HCT116 (cell line): ENCODE measurements at regions not wholly inside any gene's neighbourhood (a gene's known extent, or its start where the extent isn't known, plus 50 kb on each side); places are given as distances from the start of the nearest gene placed in this dataset.

Experiments
- ATAC-seq: fragments of 200-7000 bp; cut with Tn5 transposase; 2 replicates; pipeline ENCODE4 v1.9.1; 2020; ENCODE audit warnings: mild to moderate bottlenecking, moderate library complexity
- BruUV-seq: library from RNA; stranded (reverse); fragments of 400-500 nt; replicated peaks from 2 replicates; lab custom pipeline; 2021; lab: Mats Ljungman, UMichigan
- CTCF ChIA-PET: fragments of 300-600 bp; sonication (Branson Sonifier 250); formaldehyde crosslinking; loops from one replicate; lab custom pipeline; 2021; ENCODE audit warnings: antibody characterized with exemption; lab: Charles Lee
- POLR2A ChIA-PET: fragments of 300-600, 350-600 bp; sonication (Branson Sonifier 250); formaldehyde crosslinking; loops from one replicate; lab custom pipeline; 2021; ENCODE audit warnings: antibody characterized with exemption; lab: Charles Lee
- RAD21 ChIA-PET, 2 experiments: fragments of 300-600 bp; sonication (Branson Sonifier 250); formaldehyde crosslinking; loops; one replicate each; lab custom pipeline; 2023; ENCODE audit warnings: low total read pairs in 2 of 2; ENCODE audit not compliant: uncharacterized antibody in 2 of 2, unreplicated experiment in 2 of 2, low non-redundant PET in 1 of 2; lab: Charles Lee
- DNase-seq: peaks from one replicate; pipeline ENCODE4 v3.0.0-alpha.2; 2010; ENCODE audit warnings: low read depth, low spot score
- H2AFZ ChIP-seq: fragments of 200-600 bp; shearing (Covaris generic), sonication (generic); 2 replicates; pipeline ENCODE4 v1.6.1; 2017; ENCODE audit warnings: low read depth, mixed run types, mixed read lengths, antibody characterized with exemption, low read length; ENCODE audit not compliant: poor library complexity, severe bottlenecking
- H3K27ac ChIP-seq: 2 replicates; pipeline ENCODE4 v1.5.1; 2012; ENCODE audit warnings: low read depth, low read length
- H3K27me3 ChIP-seq: fragments of 200-600 bp; sonication (generic); 2 replicates; pipeline ENCODE4 v1.6.1; 2016; ENCODE audit warnings: mixed run types, low read length, mixed read lengths; ENCODE audit not compliant: insufficient read depth
- H3K36me3 ChIP-seq, 2 experiments: fragments of 200-500 bp in 1 of 2; fragments of 200-600 bp in 1 of 2; sonication (Bioruptor generic) in 1 of 2; sonication (generic) in 1 of 2; 2 replicates each; pipeline versions ENCODE4 v1.5.1 to v1.6.1; 2014 to 2016; ENCODE audit warnings: low read length in 2 of 2, inconsistent platforms in 1 of 2, mixed read lengths in 1 of 2, mixed run types in 1 of 2; ENCODE audit not compliant: insufficient read depth in 2 of 2, control insufficient read depth in 1 of 2
- H3K4me1 ChIP-seq, 2 experiments: fragments of 200-600 bp in 1 of 2; sonication (generic) in 1 of 2; 2 replicates each; pipeline versions ENCODE4 v1.5.1 to v1.6.1; 2012 to 2017; ENCODE audit warnings: low read length in 2 of 2, inconsistent platforms in 1 of 2, mild to moderate bottlenecking in 1 of 2, mixed read lengths in 1 of 2, mixed run types in 1 of 2, moderate library complexity in 1 of 2; ENCODE audit not compliant: insufficient read depth in 2 of 2, control insufficient read depth in 1 of 2
- H3K4me2 ChIP-seq: fragments of 200-600 bp; sonication (generic); 2 replicates; pipeline ENCODE4 v1.6.1; 2017; ENCODE audit warnings: mixed run types, low read length, mixed read lengths
- H3K4me3 ChIP-seq, 2 experiments: fragments of 200-600 bp in 1 of 2; sonication (generic) in 1 of 2; replicated peaks in 1 of 2; 2 replicates each; pipeline ENCODE4 v1.5.1; 2011 to 2016; ENCODE audit warnings: low read length in 2 of 2, control low read depth in 1 of 2, low read depth in 1 of 2, mild to moderate bottlenecking in 1 of 2, mixed read lengths in 1 of 2, mixed run types in 1 of 2
- H3K79me2 ChIP-seq: fragments of 200-600 bp; sonication (generic); 2 replicates; pipeline ENCODE4 v1.6.1; 2017; ENCODE audit warnings: mild to moderate bottlenecking, mixed run types, low read length, moderate library complexity, mixed read lengths; ENCODE audit not compliant: insufficient read depth
- H3K9ac ChIP-seq: fragments of 200-600 bp; sonication (generic); 2 replicates; pipeline ENCODE4 v1.6.1; 2016; ENCODE audit warnings: low read length, mixed read lengths
- H3K9me2 ChIP-seq: fragments of 200-600 bp; sonication (generic), shearing (Covaris generic); 2 replicates; pipeline ENCODE4 v1.6.1; 2017; ENCODE audit warnings: mixed run types, mild to moderate bottlenecking, moderate library complexity; ENCODE audit not compliant: insufficient read depth
- H3K9me3 ChIP-seq, 2 experiments: fragments of 200-500 bp in 1 of 2; fragments of 200-600 bp in 1 of 2; sonication (Bioruptor generic) in 1 of 2; sonication (generic) in 1 of 2; 2 replicates each; pipeline ENCODE4 v1.6.1; 2014 to 2017; ENCODE audit warnings: low read length in 2 of 2, mixed read lengths in 2 of 2, inconsistent platforms in 1 of 2, low read depth in 1 of 2, mild to moderate bottlenecking in 1 of 2, mixed run types in 1 of 2, moderate library complexity in 1 of 2; ENCODE audit not compliant: control insufficient read depth in 1 of 2, insufficient read depth in 1 of 2
- H4K20me1 ChIP-seq: fragments of 200-600 bp; sonication (generic), shearing (Covaris generic); 2 replicates; pipeline ENCODE4 v1.6.1; 2017; ENCODE audit warnings: mixed run types, mild to moderate bottlenecking, moderate library complexity; ENCODE audit not compliant: insufficient read depth
- CBX3 ChIP-seq: IDR thresholded peaks from 2 replicates; pipeline ENCODE4 v1.6.1; 2012; ENCODE audit warnings: low read depth
- EGR1 ChIP-seq: IDR thresholded peaks from 2 replicates; pipeline ENCODE4 v1.6.1; 2012; ENCODE audit warnings: low read depth
- ELF1 ChIP-seq: IDR thresholded peaks from 2 replicates; pipeline ENCODE4 v1.6.1; 2012; ENCODE audit warnings: low read depth, borderline replicate concordance
- JUND ChIP-seq: IDR thresholded peaks from 2 replicates; pipeline ENCODE4 v1.6.1; 2012
- POLR2AphosphoS5 ChIP-seq: IDR thresholded peaks from 2 replicates; pipeline ENCODE4 v1.6.1; 2011; ENCODE audit warnings: mild to moderate bottlenecking, low read depth, low read length, moderate library complexity
- SRF ChIP-seq: IDR thresholded peaks from 2 replicates; pipeline ENCODE4 v1.6.1; 2012; ENCODE audit warnings: low read depth
- TCF7L2 ChIP-seq: IDR thresholded peaks from 2 replicates; pipeline ENCODE4 v1.7.0; 2011; ENCODE audit warnings: borderline replicate concordance, inconsistent platforms; ENCODE audit not compliant: insufficient read depth, insufficient read length; ENCODE audit errors: extremely low read depth
- YY1 ChIP-seq: IDR thresholded peaks from 2 replicates; pipeline ENCODE4 v1.6.1; 2011; ENCODE audit warnings: low read length, low read depth, moderate library complexity, mild to moderate bottlenecking; ENCODE audit not compliant: insufficient replicate concordance; ENCODE audit errors: extremely low read depth
- ZNF274 ChIP-seq: fragments of 200-500 bp; sonication (Bioruptor generic); IDR thresholded peaks from 2 replicates; pipeline ENCODE4 v1.6.1; 2014; ENCODE audit warnings: mild to moderate bottlenecking, low read depth, low read length, inconsistent platforms
- intact Hi-C: fragments of 100-400 bp; cut with micrococcal nuclease; formaldehyde crosslinking; loops from 2 replicates; pipeline ENCODE4 v1.10.0; 2022
- TF ChIP-seq, protein P1 (sequence below): IDR thresholded peaks from 2 replicates; pipeline ENCODE4 v1.6.1; 2012
- TF ChIP-seq, protein P2 (sequence below): IDR thresholded peaks from 2 replicates; pipeline ENCODE4 v1.6.1; 2012
- TF ChIP-seq, protein P3 (sequence below): IDR thresholded peaks from 2 replicates; pipeline ENCODE4 v1.6.1; 2012; ENCODE audit warnings: low read depth
- TF ChIP-seq, protein P4 (sequence below): IDR thresholded peaks from 2 replicates; pipeline ENCODE4 v1.6.1; 2011; ENCODE audit warnings: mild to moderate bottlenecking, low read length, moderate library complexity; ENCODE audit not compliant: insufficient replicate concordance; ENCODE audit errors: extremely low read depth

DNA sequence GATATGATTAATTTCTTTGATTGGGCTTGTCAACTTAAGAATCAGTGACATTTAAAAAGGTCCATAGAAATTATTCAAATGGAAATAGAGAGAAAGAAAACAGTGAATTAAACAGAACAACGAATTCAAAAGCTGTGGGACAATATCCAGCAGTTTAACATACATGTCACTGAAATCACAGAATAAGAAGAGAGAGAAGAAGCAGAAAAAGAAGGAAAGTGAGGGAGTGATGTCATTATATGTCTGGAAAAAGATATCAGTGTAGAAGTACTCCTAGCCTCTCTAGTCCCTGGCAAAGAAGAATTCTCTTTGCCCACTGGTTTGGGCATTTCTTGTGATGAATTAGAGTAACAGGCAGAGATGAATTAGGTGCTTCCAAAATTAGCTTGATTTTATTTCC is 109.2 kb upstream of the ABCA1 start:
- no peaks in the 10 kb centered on the region for H3K9me3 ChIP-seq
- no peaks in the 10 kb centered on the region for H4K20me1 ChIP-seq
- TF ChIP-seq SRF, result no peak
- TF ChIP-seq JUND, result no peak
- H3K79me2 ChIP-seq, result no peaks in the 10 kb centered on the region
- RAD21 ChIA-PET, result no interaction called here
- BruUV-seq, result no TSS peak
- no peak overlapping the region for H3K27ac ChIP-seq
- no peak overlapping the region for H3K4me2 ChIP-seq
- H3K9ac ChIP-seq, result no peak overlapping the region
- intact Hi-C loops, result no loop called here
- H3K36me3 ChIP-seq, result no peaks in the 10 kb centered on the region
- ATAC-seq (no peak), DNase-seq (no peak)
- no peak overlapping the region for H2AFZ ChIP-seq
- CTCF ChIA-PET, result no interaction called here
- POLR2A ChIA-PET, result no interaction called here
- H3K9me2 ChIP-seq, result no peaks in the 10 kb centered on the region; the same call in 1 of the 2 replicates
- H3K4me3 ChIP-seq, result no peak overlapping the region
- H3K27me3 ChIP-seq, result no peaks in the 10 kb centered on the region
- H3K4me1 ChIP-seq, result no peaks in the 10 kb centered on the region

DNA sequence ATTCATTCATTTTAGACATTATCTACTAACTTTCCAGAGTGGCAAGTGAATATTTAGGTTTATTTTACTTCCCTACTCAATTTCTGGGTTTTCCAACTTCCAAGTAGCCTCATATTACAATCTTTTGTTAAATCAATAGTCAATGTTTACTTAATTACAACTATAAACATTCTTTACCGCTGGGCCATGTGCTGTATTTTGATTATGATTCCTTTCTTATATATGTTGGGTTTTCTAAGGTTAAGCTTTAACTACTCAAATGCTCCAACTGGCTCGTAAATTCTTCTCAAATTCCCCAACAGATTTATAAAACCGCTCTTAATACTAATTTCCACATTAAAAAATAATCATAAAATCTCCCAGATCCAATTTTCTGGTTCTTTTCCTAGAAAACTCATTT is 110.1 kb upstream of the ABCA1 start:
- ChIA-PET CTCF (no interaction called here), RAD21 (no interaction called here), POLR2A (no interaction called here)
- DNase-seq, result no peak
- intact Hi-C loops, result no loop called here
- BruUV-seq, result no TSS peak
- no peak overlapping the region for H3K9ac ChIP-seq
- no peaks in the 10 kb centered on the region for H3K9me3 ChIP-seq
- H3K4me1 ChIP-seq, result no peaks in the 10 kb centered on the region
- H3K36me3 ChIP-seq, result no peaks in the 10 kb centered on the region
- no peak overlapping the region for H2AFZ ChIP-seq
- no peaks in the 10 kb centered on the region for H3K27me3 ChIP-seq
- ATAC-seq, result no peak
- no peak overlapping the region for H3K4me2 ChIP-seq
- no peaks in the 10 kb centered on the region for H3K79me2 ChIP-seq
- no peak overlapping the region for H3K4me3 ChIP-seq
- H3K9me2 ChIP-seq, result no peaks in the 10 kb centered on the region; the same call in 1 of the 2 replicates
- no peak overlapping the region for H3K27ac ChIP-seq
- no peaks in the 10 kb centered on the region for H4K20me1 ChIP-seq
- TF ChIP-seq JUND, result no peak
- TF ChIP-seq, protein P1, sequence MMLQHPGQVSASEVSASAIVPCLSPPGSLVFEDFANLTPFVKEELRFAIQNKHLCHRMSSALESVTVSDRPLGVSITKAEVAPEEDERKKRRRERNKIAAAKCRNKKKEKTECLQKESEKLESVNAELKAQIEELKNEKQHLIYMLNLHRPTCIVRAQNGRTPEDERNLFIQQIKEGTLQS, result no peak
- TF ChIP-seq, protein P2, sequence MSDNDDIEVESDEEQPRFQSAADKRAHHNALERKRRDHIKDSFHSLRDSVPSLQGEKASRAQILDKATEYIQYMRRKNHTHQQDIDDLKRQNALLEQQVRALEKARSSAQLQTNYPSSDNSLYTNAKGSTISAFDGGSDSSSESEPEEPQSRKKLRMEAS, result no peak
- TF ChIP-seq EGR1, result no peak
- no peak for TF ChIP-seq SRF
- TF ChIP-seq ELF1, result no peak
- no peak for TF ChIP-seq YY1
- no peak for TF ChIP-seq ZNF274
- TF ChIP-seq, protein P3, sequence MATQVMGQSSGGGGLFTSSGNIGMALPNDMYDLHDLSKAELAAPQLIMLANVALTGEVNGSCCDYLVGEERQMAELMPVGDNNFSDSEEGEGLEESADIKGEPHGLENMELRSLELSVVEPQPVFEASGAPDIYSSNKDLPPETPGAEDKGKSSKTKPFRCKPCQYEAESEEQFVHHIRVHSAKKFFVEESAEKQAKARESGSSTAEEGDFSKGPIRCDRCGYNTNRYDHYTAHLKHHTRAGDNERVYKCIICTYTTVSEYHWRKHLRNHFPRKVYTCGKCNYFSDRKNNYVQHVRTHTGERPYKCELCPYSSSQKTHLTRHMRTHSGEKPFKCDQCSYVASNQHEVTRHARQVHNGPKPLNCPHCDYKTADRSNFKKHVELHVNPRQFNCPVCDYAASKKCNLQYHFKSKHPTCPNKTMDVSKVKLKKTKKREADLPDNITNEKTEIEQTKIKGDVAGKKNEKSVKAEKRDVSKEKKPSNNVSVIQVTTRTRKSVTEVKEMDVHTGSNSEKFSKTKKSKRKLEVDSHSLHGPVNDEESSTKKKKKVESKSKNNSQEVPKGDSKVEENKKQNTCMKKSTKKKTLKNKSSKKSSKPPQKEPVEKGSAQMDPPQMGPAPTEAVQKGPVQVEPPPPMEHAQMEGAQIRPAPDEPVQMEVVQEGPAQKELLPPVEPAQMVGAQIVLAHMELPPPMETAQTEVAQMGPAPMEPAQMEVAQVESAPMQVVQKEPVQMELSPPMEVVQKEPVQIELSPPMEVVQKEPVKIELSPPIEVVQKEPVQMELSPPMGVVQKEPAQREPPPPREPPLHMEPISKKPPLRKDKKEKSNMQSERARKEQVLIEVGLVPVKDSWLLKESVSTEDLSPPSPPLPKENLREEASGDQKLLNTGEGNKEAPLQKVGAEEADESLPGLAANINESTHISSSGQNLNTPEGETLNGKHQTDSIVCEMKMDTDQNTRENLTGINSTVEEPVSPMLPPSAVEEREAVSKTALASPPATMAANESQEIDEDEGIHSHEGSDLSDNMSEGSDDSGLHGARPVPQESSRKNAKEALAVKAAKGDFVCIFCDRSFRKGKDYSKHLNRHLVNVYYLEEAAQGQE, result no peak
- TF ChIP-seq POLR2AphosphoS5, result no peak
- TF ChIP-seq CBX3, result no peak
- TF ChIP-seq, protein P4, sequence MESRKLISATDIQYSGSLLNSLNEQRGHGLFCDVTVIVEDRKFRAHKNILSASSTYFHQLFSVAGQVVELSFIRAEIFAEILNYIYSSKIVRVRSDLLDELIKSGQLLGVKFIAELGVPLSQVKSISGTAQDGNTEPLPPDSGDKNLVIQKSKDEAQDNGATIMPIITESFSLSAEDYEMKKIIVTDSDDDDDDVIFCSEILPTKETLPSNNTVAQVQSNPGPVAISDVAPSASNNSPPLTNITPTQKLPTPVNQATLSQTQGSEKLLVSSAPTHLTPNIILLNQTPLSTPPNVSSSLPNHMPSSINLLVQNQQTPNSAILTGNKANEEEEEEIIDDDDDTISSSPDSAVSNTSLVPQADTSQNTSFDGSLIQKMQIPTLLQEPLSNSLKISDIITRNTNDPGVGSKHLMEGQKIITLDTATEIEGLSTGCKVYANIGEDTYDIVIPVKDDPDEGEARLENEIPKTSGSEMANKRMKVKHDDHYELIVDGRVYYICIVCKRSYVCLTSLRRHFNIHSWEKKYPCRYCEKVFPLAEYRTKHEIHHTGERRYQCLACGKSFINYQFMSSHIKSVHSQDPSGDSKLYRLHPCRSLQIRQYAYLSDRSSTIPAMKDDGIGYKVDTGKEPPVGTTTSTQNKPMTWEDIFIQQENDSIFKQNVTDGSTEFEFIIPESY, result no peak
- TF ChIP-seq TCF7L2, result no peak
